OCI-LY7 (cell line): ENCODE measurements at regions not wholly inside any gene's neighbourhood (a gene's known extent, or its start where the extent isn't known, plus 50 kb on each side); places are given as distances from the start of the nearest gene placed in this dataset.
A peak's percentile ranks its signal among the peaks of the same experiment; 100 is the strongest.

ENCODE experiments used
- BruUV-seq: library from RNA; stranded (reverse); fragments of 400-500 nt; replicated peaks from 2 replicates; lab custom pipeline; 2021; lab: Mats Ljungman, UMichigan
- CTCF ChIA-PET: fragments of 300-600 bp; sonication (Branson Sonifier 250); formaldehyde crosslinking; loops from one replicate; lab custom pipeline; 2022; ENCODE audit warnings: antibody characterized with exemption; ENCODE audit not compliant: unreplicated experiment; lab: Charles Lee
- POLR2A ChIA-PET: fragments of 300-600 bp; sonication (Branson Sonifier 250); formaldehyde crosslinking; loops from one replicate; lab custom pipeline; 2022; ENCODE audit warnings: antibody characterized with exemption; lab: Charles Lee
- DNase-seq: peaks from one replicate; pipeline ENCODE4 v3.0.0-alpha.2; 2015; ENCODE audit warnings: low spot score
- H2AFZ ChIP-seq: fragments of 200-600 bp; sonication (generic), shearing (Covaris generic); 2 replicates; pipeline ENCODE4 v1.6.1; 2014; ENCODE audit warnings: mild to moderate bottlenecking, antibody characterized with exemption, low read length, moderate library complexity
- H3K27ac ChIP-seq: fragments of 200-600 bp; sonication (generic); 2 replicates; pipeline ENCODE4 v1.5.1; 2014; ENCODE audit warnings: mixed run types, low read depth, mild to moderate bottlenecking, moderate library complexity, low read length, inconsistent platforms; ENCODE audit not compliant: poor library complexity, severe bottlenecking
- H3K36me3 ChIP-seq: fragments of 200-600 bp; sonication (generic); 2 replicates; pipeline ENCODE4 v1.6.1; 2014; ENCODE audit warnings: mild to moderate bottlenecking, antibody characterized with exemption, low read length, moderate library complexity, mixed read lengths; ENCODE audit not compliant: insufficient read depth
- H3K4me1 ChIP-seq: fragments of 200-600 bp; sonication (generic); 2 replicates; pipeline ENCODE4 v1.5.1; 2014; ENCODE audit warnings: mild to moderate bottlenecking, low read length; ENCODE audit not compliant: insufficient read depth, poor library complexity, severe bottlenecking
- H3K4me2 ChIP-seq: fragments of 200-600 bp; sonication (generic); 2 replicates; pipeline ENCODE4 v1.6.1; 2014; ENCODE audit warnings: mild to moderate bottlenecking, low read length
- H3K4me3 ChIP-seq: fragments of 200-600 bp; sonication (generic); 2 replicates; pipeline ENCODE4 v1.5.1; 2014; ENCODE audit warnings: mild to moderate bottlenecking, low read depth, low read length; ENCODE audit not compliant: poor library complexity, severe bottlenecking
- H3K79me2 ChIP-seq: fragments of 200-600 bp; sonication (generic); 2 replicates; pipeline ENCODE4 v1.6.1; 2016; ENCODE audit warnings: low read depth, mild to moderate bottlenecking, low read length, moderate library complexity, mixed read lengths; ENCODE audit not compliant: insufficient read depth
- H3K9me2 ChIP-seq: fragments of 200-600 bp; sonication (generic); 2 replicates; pipeline ENCODE4 v1.6.1; 2016; ENCODE audit warnings: mild to moderate bottlenecking, low read length, mixed read lengths; ENCODE audit not compliant: insufficient read depth
- H3K9me3 ChIP-seq: fragments of 200-600 bp; sonication (generic); 2 replicates; pipeline ENCODE4 v1.6.1; 2014; ENCODE audit warnings: mild to moderate bottlenecking, mixed run types, low read length, mixed read lengths
- H4K20me1 ChIP-seq: fragments of 200-600 bp; sonication (generic); 2 replicates; pipeline ENCODE4 v1.6.1; 2014; ENCODE audit warnings: mild to moderate bottlenecking, antibody characterized with exemption, low read length, moderate library complexity, mixed read lengths; ENCODE audit not compliant: insufficient read depth
- CTCF ChIP-seq: fragments of 200-600 bp; sonication (generic); conservative IDR thresholded peaks from 2 replicates; pipeline ENCODE4 v1.5.1; 2014; ENCODE audit warnings: mild to moderate bottlenecking, antibody characterized with exemption, low read length, moderate library complexity, mixed read lengths
- EZH2phosphoT487 ChIP-seq: fragments of 200-600 bp; sonication (generic); IDR thresholded peaks from 2 replicates; pipeline ENCODE4 v1.6.1; 2018; ENCODE audit warnings: low read depth, borderline replicate concordance, mild to moderate bottlenecking, mixed run types, antibody characterized with exemption, low read length, moderate library complexity, mixed read lengths
- intact Hi-C: fragments of 100-400 bp; cut with micrococcal nuclease; formaldehyde crosslinking; loops from one replicate; pipeline ENCODE4 v1.10.0; 2022; ENCODE audit not compliant: unreplicated experiment

GRCh38 chr4:142961866-142962265 lies 115.8 kb upstream of the INPP4B start:
- Histone ChIP-seq H4K20me1 (no peaks in the 10 kb centered on the region), H3K79me2 (no peaks in the 10 kb centered on the region), H3K4me3 (no peak overlapping the region), H2AFZ (no peak overlapping the region), H3K9me3 (no peaks in the 10 kb centered on the region), H3K4me2 (no peak overlapping the region), H3K36me3 (no peaks in the 10 kb centered on the region), H3K27ac (no peak overlapping the region), H3K4me1 (no peaks in the 10 kb centered on the region), H3K9me2 (no peaks in the 10 kb centered on the region)
- intact Hi-C loops = no loop called here
- no TSS peak for BruUV-seq
- CTCF ChIA-PET = no interaction called here
- DNase-seq = peak; percentile 1
- no peak for TF ChIP-seq CTCF
- no peak for TF ChIP-seq EZH2phosphoT487
- POLR2A ChIA-PET = interaction anchor here (0.6 to 1.4 kb wide), 2 partner anchors 9 to 1643 kb away, joined by 3 read pairs; no protein-coding TSS in a partner anchor

GRCh38 chr4:142974328-142974727 lies 128.2 kb upstream of the INPP4B start:
- no peaks in the 10 kb centered on the region for H3K4me1 ChIP-seq
- POLR2A ChIA-PET = no interaction called here
- H4K20me1 ChIP-seq = no peaks in the 10 kb centered on the region
- TF ChIP-seq CTCF = no peak
- TF ChIP-seq EZH2phosphoT487 = no peak
- no peak overlapping the region for H2AFZ ChIP-seq
- no peak overlapping the region for H3K4me3 ChIP-seq
- no peak for DNase-seq
- no peaks in the 10 kb centered on the region for H3K9me3 ChIP-seq
- BruUV-seq = no TSS peak
- CTCF ChIA-PET = no interaction called here
- H3K79me2 ChIP-seq = no peaks in the 10 kb centered on the region
- intact Hi-C loops = no loop called here
- no peaks in the 10 kb centered on the region for H3K36me3 ChIP-seq
- no peak overlapping the region for H3K27ac ChIP-seq
- H3K9me2 ChIP-seq = no peaks in the 10 kb centered on the region
- no peak overlapping the region for H3K4me2 ChIP-seq

DNA sequence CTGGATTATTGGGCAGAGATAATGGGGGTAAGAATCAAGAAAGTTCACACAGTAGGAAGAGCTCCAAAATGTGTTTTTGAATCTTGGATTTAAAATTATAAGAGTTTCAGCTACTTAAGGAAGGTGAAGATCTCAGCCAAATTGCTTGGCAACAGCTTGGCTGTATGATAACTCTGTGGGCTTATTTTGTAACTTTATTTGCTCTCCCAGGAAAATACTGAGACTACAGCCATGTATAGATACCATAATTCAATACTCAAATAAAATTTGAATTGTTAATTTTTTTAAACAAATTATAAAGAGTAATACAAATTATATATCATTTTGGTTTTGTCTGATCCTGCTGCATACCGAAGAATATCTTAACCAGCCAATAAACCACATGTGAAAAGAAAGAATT lies 129.5 kb upstream of the INPP4B start:
- no peak for DNase-seq
- TF ChIP-seq CTCF (no peak), EZH2phosphoT487 (no peak)
- Histone ChIP-seq H3K9me2 (no peaks in the 10 kb centered on the region), H3K4me3 (no peak overlapping the region), H3K4me2 (no peak overlapping the region), H2AFZ (no peak overlapping the region), H3K27ac (no peak overlapping the region), H3K4me1 (no peaks in the 10 kb centered on the region), H3K9me3 (no peaks in the 10 kb centered on the region), H4K20me1 (no peaks in the 10 kb centered on the region), H3K36me3 (no peaks in the 10 kb centered on the region), H3K79me2 (no peaks in the 10 kb centered on the region)
- no TSS peak for BruUV-seq
- intact Hi-C loops = no loop called here
- POLR2A ChIA-PET = interaction anchor here (1.1 kb wide), 1 partner anchor 10 kb away, joined by 3 read pairs; no protein-coding TSS in a partner anchor
- CTCF ChIA-PET = no interaction called here
